A204.1 (cell line): ENCODE measurements at regions not wholly inside any gene's neighbourhood (a gene's known extent, or its start where the extent isn't known, plus 50 kb on each side); places are given as distances from the start of the nearest gene placed in this dataset.
"Not testable (repeated sequence)": the region's sequence is repeated elsewhere in the genome, so short reads cannot be mapped to it uniquely, and the experiment has no call there.

Source experiments
- FAIRE-seq: peaks from 2 replicates; lab custom pipeline; 2012; peaks lifted over from hg19 to GRCh38; lab: Jason Lieb, UNC

DNA sequence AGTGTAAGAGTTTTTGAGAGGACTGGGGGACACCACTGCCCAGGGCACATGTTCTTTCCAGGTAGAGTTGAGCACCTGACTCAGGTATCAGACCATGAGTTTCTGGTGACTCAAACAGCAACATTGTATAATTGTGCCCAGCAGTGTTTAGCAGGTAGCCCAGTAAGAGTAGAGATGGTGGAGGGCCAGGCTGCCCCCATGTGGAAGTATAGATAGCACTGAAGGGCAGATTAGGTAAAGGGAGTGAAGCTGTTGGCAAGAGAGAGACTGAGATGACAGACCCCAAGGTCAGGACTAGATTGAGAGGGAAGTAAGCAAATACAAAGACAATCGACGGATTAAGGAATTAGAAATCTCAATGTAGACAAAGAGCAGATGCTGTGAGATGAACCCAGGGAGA lies 74.6 kb downstream of the TRIM42 start:
- FAIRE-seq = no peak

DNA sequence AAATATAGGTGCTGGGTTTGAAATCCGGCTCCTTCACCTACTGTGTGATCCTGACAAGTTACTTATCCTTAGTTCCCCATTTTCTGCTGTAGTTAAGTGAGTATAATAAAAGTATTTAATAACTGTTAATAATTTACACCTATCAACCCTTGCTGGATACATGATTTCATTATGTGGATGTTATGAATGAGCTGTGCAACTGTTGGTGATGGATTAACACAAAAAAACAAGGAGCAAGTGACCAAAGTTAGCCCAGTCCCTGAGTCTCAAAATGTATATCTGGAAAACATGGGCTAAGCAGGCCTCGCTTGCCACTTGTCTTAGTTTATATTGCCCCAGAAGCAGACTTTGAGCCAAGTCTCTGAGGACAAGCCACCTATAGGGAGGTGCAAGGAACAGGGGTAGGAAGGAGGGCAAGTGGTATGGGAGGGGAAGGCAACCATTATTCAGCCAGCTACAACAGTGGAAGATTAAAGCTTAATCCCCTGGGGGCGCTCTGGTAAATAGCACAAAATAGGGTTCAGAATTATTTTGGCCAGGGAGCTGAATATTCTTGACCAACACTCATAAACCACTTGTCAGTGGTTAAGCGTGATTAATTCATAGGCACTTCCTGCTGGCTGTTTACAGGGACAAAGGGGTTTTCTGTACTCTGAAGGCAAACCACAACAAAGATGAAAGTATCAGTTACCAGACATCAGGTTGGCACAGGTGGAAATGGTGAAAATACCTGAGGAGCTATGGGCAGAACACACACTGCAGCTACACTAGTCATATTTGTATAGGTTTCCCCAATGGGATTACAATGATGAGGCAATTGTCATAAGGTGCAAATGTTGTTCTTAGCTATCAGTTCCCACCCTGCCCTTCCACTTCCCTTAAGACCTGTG lies 76.2 kb downstream of the TRIM42 start:
- no peak for FAIRE-seq

DNA sequence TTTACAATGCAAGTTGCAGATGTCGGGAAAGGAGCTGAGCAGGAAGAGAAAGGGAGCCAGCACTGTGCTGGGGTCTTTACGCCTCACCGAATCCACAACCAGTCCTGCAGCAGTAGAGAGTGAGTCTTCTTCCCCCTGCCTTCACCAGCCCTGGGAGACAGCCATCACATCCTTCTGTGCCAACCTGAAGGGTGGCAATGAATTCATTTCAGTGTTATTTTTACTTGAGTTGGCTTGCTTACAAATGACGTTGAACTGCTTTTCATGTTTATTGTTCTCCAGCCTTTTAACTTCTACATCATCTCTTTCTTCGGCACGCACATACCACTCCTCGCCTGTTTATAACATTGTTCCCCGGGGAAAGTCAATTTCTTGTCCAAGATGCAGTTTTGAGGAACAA lies 77.1 kb downstream of the TRIM42 start:
- FAIRE-seq = no peak

DNA sequence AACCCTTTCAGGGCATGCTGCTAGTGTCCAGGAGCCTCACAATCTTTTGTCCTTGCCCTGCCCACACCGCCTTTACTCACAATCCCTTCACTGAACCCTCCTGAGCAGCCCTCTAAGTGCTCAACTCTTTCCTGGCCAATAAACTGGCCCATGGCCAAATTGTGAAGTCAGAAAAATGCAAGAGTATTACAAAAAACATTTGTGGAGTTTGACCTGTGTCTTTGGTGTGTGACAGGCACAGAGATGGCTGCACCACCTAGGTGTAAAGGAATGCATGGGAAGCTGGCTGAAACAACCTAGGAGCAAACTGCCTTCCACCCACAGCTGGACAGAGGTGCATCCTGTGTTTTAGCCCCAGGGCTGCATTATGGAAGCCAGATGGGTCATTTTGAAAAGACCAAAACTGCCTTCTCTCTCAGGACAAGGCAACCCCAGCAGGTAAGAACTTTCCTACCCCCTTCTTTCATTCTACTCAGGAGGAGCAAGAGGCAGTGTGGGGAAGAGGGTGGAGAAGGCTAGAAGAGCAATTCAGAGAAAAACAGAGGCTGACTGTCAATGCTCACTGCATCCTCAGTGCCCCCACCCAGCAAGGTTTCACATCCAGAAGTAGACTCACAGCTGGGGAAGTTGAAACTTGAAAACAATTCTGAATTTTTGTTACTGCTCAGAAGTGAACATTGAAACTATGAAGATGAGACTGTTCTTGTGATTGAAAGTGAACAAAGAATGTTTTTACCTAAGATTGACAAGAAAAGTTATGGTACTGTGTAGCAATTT lies 78.6 kb downstream of the TRIM42 start:
- no peak for FAIRE-seq

DNA sequence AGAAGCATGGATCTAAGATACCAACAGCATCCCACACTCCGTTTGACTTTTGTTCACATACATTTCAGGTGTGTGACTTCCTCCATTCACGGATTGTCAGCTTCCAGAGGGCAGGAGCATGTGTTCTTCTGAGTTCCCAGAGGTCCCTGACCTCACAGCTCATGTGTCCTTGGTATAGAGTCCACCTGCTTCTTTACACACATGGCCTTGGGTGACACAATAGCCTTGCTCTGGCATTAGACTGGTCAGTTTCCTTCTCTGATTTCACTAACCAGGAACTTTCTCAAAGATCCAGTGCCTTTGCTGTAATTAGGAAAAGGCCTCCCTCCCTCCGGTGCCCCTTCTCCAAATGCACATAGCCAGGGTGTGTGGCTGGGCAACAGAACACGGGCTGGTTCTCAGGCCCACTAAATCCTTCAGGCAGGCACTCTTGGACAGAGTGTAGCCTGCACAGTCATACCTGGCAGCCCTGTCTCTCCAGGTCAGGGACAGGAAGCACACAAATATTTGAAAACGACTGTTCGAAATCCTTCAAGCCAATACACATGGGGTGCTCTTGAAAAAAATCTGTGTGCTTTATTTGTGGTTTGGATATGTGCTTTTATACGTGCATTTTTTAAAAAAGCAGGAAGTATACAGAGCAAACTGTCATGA lies 81.1 kb downstream of the TRIM42 start:
- no peak for FAIRE-seq

DNA sequence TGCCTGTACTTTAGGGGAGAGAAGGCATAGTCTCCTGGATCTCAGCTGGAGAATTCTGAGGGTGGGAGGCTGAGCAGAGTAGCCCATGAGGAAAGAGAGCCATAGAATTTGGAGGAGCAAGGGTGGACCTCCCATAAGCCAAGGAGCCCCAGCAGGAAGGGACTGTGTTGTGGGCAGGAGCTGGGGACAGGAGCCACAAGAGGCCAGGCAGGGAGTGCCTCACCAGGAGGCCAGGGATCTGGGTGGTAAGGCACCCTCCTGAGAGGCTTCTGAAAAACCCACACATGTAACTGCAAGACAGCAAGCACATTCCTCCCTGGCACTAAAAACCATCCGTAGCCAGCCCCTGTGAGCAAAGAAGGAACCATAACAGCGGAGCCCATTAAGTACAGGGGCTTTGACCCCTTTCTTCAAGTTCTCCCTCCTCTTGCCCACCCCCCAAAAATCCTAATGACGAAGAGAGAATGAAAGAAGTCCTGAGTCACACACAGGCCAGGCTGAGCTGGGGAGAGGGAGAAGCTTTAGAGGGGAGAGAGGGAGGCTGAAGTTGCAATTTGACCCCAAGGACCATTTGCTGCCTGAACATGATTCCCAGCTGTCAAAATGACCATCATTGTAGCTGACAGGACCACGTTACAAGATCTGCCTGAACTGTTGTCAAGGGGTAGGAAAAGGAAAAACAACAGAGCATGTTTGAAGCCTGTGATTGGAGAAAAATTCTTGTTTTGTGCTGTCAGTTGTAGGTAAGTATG lies 82.6 kb downstream of the TRIM42 start:
- no peak for FAIRE-seq

DNA sequence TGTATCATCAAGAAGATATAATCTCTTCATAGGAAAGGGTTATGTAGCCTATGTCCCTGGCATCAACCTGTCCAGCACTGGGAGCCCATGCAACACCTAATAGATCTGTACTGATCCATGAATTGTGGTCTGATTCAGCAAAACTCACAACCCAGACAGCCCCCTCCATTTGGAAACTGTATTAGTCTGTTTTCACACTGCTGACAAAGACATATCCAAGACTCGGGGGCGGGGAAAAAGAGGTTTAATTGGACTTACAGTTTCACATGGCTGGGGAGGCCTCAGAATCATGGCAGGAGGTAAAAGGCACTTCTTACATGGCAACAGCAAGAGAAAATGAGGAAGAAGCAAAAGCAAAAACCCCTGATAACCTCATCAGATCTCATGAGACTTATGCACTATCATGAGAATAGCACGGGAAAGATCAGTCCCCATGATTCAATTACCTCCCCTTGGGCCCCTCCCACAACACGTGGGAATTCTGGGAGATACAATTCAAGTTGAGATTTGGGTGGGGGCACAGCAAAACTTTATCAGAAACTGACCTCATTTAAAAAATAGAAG lies 83.3 kb downstream of the TRIM42 start:
- FAIRE-seq = no peak

DNA sequence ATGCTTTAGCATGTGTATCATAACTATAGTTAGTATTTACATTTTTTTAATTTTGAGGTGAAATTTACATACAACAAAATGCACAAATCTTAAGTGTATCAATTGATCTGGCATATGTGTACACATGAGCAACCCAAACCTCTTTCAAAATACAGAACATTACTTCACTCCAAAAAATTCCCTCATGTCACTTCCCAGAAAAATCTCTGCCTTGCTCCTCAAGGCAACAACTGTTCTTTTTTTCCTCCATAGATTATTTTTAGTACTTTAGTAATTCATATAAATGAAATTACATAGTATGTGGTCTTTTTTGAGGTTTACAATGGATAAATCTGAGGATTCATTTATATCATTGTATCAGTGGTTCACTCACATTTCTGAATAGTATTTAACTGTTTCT lies 84.9 kb downstream of the TRIM42 start:
- FAIRE-seq = no peak

DNA sequence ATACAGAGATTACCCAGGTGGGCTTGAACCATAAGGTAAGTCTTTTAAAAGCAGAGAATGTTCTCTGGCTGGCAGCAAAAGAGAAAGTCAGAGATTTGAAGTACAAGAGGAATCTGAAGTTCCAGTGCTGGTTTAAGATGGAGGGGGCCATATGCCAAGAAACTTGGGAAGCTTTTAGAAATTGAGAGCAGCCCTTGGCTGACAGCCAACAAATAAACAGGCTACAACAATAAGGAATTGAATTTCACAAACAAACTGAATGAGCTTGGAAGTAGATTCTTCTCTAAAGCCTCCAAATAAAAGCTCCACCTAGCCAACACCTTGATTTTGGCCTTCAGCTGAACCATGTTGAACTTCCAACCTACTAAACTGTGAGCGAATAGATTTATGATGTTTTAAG lies 85.7 kb downstream of the TRIM42 start:
- no peak for FAIRE-seq

DNA sequence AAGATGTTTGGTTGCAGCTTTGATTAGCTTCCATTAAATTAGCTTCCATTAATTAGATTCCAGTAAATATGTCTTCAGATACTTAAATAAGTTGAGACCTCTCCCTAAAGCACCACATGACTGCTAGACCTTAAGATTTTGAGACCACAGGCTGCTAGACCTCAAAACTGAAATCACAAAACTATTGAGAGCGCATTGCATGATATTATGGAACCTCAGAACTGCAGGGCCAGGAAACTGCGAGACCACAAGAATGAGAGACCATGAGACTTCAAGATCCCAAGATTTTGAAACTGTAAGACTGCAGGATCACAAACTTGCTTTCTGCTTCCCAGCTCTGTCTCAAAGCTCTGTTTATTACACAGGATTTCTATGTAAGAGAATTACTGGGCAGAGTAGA lies 87.4 kb downstream of the TRIM42 start:
- no peak for FAIRE-seq

DNA sequence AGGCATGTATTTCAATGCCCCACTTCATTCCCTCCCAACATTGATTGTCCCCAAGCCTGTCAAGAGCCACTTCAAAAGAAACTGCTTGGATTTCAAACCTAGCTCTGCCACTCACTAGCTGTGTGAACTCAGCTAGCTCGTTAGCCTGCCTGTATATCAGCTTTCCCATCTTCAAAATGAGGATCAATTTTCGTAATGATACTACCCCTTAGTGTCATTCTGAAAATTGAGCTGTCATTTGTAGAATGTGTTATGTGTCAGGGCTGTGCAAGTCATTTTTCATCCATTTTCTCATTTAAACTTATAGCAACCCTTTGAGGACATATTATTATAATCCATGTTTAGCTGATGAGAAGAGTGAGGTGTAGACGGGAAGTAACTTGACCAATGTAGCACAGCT lies 88.6 kb downstream of the TRIM42 start:
- FAIRE-seq = no peak

DNA sequence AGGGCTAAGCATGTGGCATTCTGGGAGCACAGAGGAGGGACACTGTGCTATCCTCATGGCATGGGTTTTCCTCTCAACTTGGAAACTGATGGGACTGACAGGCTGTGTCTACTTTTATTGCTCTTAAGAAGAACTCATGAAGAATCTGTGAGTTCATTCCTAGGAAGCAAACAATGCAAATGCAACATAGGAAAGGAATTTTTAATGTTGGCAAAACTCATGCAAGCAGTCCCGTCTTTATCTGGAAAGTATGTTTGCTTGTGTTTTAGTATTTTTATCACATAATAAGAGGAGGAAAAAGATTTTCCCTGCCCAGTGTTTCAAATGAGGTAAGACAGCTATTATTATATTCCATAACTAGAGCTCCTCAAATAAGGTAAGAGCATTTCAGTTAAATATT lies 89.7 kb downstream of the TRIM42 start:
- no peak for FAIRE-seq

DNA sequence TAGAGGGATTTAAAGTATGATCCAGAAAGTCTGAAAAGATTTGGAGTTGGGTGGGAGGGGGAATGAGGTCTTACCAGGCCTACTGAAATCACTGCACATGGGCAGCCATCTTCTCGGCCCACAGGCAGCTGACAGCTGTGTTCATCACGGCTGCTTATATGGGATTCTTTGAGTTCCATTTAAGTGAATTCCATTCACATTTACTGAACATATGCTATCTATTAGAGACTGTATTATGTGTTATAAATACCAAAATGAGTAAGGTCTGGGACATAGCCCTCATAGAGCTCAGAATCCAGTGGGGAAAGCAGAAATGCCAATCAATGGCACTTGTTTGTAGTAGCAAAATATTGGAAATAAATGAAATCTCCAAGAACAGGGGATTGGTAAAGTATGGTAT lies 91.1 kb downstream of the TRIM42 start:
- FAIRE-seq = no peak

DNA sequence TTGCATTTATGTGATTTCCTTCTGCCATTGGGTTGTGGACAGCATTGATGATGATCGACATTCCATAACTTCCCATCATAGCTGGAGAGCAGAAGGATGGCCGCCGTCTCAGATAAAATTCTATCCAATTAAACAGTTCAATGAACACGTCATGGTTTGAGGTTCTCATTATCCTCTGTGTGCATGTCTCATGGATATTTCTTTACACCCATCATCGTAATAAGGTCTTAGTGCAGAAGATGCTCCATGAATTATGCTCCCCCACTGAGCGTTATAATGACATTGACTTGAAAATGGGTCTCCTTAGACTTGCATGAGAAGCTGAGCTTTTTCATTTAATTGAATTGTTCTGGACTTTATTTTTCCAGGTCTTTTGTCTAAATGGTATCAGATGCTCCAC lies 92.1 kb downstream of the TRIM42 start:
- FAIRE-seq = no peak

DNA sequence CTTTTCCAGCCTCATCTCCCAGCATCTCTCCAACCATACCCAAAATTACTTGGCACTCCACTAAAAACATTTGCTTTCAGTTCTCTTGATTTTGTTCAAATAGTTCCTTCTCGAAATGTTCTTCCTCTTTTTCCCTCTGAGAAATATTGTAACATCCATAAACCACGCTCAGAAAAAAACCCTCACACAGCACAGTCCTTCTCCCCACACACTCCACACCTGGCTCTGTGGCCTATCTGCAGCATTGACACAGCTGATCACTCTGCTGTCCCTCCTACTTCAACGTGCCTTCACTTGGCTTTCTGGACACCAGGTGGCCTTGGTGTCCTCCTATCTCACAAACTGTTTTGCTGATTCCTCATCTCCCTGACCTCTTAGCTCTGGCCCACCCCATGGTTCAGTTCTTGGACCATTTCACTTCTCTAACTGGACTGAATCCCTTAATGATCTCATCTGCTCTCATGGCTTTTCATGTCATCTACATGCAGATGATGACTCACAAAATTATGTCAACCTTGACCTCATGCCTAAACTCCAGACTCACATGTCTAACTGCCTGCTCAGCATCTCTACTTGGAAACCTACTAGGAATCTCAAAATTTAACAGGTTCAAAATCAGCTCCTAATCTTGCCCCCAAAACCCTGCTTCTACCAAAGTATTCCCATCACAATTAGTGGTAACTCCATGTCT lies 93.3 kb downstream of the TRIM42 start:
- no peak for FAIRE-seq

DNA sequence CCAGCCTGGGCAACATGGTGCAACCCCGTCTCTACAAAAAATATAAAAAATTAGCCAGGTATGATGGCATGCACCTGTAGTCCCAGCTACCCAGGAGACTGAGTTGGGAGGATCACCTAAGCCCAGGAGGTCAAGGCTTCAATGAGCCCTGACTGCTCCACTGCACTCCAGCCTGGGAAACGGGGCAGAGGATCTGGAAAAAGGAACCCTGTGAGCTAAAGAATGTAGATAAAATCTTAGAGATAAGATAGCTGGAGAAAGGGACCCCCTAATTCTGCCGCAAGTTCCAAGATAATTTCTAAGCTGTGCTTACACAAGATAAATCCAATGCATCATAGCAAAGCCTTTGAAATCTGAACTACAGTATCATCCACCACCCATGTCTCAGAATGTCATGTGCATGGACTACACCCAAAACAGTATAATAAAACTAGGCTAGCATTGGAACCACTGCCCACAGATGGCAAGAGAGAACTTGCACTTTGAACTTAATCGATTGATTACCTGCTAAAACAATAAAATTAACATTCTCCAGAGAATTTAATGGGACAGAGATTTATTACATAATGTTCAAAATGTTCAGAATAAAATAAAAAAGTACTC lies 99.9 kb downstream of the TRIM42 start:
- no peak for FAIRE-seq

DNA sequence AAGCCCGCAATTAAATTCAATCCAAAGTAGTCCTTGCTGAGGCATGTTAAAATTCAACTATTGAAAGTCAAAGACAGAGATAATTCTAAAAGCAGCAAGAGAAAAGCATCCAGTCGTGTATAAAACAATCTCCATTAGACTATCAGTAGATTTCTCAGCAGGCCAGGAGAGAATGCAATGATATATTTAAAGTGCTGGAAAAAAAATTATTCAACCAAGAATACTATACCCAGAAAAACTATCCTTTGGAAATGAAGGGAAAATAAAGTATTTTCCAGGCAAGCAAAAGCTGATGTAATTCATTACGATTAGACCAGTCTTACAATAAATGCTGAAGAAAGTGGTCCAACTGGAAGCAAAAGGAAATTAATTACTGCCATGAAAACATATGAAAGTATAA lies 113.5 kb downstream of the TRIM42 start:
- FAIRE-seq = no peak

DNA sequence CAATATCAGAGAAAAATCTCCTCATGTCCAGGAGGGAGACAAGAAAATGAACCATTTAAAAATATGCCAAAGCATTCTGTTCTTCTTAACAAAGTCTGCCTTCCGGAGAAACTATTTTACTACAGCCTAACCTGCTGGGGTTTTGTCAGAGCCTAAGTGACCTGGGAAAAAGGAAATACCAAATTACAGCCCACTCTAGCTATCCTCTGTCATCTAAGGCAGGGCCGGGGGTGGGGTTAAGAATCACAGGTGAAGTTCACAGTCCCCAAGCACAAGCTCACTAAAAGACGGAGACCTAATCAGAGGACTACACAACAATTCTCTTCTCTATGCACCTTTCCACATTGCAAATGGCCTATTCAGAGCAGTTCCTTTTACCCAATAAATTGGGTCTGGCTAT lies 116.6 kb downstream of the TRIM42 start:
- no peak for FAIRE-seq

DNA sequence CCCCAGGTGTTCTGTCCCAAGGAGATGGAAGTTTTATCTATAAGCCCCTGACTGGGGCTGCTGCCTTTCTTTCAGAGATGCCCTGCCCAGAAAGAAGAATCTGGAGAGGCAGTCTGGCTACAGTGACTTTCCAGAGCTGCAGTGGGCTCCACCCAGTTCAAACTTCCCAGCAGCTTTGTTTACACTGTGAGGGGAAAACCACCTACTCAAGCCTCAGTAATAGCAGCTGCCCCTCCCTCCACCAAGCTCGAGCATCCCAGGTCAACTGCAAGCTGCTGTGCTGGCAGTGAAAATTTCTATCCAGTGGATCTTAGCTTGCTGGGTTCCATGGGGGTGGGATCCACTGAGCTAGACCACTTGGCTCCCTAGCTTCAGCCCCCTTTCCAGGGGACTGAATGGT lies 125.0 kb downstream of the TRIM42 start:
- not testable (repeated sequence) for FAIRE-seq

DNA sequence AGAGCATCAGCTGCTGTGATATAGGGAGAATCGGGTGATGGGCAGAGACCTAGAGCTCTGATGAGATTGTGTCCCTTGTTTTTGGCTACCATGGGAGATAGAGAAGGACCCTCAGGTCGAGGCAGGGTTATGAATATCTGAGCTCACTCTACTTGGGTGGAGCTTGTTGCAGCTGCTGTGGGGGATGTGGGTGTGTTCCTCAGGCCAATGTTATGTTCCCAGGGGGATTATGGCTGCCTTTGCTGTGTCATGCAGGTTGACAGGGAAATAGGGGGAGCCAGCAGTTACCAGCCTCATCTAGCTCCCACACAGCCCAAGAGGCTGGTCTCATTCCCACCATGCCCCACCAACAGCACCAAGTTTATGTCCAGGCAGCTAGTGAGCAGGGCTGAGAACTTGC lies 131.5 kb downstream of the TRIM42 start:
- FAIRE-seq = no peak
